ENCODE measurements at regions not wholly inside any gene's neighbourhood (a gene's known extent, or its start where the extent isn't known, plus 50 kb on each side); places are given as distances from the start of the nearest gene placed in this dataset.
"Not testable (repeated sequence)": the region's sequence is repeated elsewhere in the genome, so short reads cannot be mapped to it uniquely, and the experiment has no call there.

GRCh38 chr13:111589321-111589720 lies 268.9 kb downstream of the TEX29 start:
- H3K9me3 ChIP-seq: peaks cover 0 to 5% of the 10 kb centered on the region in 2 donors
- no peak for DNase-seq
- TF ChIP-seq, protein P1, sequence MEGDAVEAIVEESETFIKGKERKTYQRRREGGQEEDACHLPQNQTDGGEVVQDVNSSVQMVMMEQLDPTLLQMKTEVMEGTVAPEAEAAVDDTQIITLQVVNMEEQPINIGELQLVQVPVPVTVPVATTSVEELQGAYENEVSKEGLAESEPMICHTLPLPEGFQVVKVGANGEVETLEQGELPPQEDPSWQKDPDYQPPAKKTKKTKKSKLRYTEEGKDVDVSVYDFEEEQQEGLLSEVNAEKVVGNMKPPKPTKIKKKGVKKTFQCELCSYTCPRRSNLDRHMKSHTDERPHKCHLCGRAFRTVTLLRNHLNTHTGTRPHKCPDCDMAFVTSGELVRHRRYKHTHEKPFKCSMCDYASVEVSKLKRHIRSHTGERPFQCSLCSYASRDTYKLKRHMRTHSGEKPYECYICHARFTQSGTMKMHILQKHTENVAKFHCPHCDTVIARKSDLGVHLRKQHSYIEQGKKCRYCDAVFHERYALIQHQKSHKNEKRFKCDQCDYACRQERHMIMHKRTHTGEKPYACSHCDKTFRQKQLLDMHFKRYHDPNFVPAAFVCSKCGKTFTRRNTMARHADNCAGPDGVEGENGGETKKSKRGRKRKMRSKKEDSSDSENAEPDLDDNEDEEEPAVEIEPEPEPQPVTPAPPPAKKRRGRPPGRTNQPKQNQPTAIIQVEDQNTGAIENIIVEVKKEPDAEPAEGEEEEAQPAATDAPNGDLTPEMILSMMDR (IDR thresholded peaks at IDR 0.05): no peak
- H3K4me1 ChIP-seq: no peaks in the 10 kb centered on the region
- H3K4me3 ChIP-seq: no peak overlapping the region
- H3K27me3 ChIP-seq: peaks cover 0 to 3% of the 10 kb centered on the region in 2 donors
- no peaks in the 10 kb centered on the region for H3K36me3 ChIP-seq
- intact Hi-C loops (cut with DNase I): no loop called here
- no peak overlapping the region for H3K27ac ChIP-seq
- ATAC-seq: no peak

GRCh38 chr13:111589992-111590391 lies 269.6 kb downstream of the TEX29 start:
- Histone ChIP-seq H3K36me3 (no peaks in the 10 kb centered on the region), H3K27me3 (no peaks in the 10 kb centered on the region), H3K4me1 (no peaks in the 10 kb centered on the region), H3K9me3 (peaks cover 0 to 5% of the 10 kb centered on the region in 2 donors), H3K4me3 (no peak overlapping the region), H3K27ac (no peak overlapping the region)
- intact Hi-C loops (cut with DNase I): no loop called here
- DNase-seq: no peak
- TF ChIP-seq, protein P1 (IDR thresholded peaks at IDR 0.05): no peak
- no peak for ATAC-seq

DNA sequence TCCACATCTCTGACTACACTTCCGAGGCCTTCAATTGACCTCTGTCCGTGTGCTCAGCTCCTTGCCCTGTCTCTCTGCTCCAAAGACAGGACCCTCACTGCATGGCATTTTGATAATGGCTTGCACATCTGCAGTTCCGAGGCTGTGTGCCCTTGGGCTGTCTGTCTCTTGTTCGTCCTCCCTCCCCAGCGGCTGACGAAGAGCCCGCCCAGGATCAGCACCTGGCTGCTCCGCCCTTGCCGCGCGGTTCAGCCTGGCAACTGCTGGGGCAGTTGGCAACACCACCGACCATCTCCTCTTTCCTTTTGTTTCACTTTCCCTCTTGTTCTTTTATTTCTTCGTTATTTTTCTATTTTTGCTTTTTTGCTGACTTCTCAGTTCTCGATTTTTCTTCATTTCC lies 270.4 kb downstream of the TEX29 start:
- peaks cover 0 to 5% of the 10 kb centered on the region in 2 donors for H3K9me3 ChIP-seq
- intact Hi-C loops (cut with DNase I): no loop called here
- H3K27me3 ChIP-seq: no peaks in the 10 kb centered on the region
- H3K36me3 ChIP-seq: no peaks in the 10 kb centered on the region
- TF ChIP-seq, protein P1 (IDR thresholded peaks at IDR 0.05): no peak
- H3K27ac ChIP-seq: no peak overlapping the region
- ATAC-seq: no peak
- no peak overlapping the region for H3K4me3 ChIP-seq
- DNase-seq: peak in 1 of 4 donors; percentile 77
- H3K4me1 ChIP-seq: no peaks in the 10 kb centered on the region

DNA sequence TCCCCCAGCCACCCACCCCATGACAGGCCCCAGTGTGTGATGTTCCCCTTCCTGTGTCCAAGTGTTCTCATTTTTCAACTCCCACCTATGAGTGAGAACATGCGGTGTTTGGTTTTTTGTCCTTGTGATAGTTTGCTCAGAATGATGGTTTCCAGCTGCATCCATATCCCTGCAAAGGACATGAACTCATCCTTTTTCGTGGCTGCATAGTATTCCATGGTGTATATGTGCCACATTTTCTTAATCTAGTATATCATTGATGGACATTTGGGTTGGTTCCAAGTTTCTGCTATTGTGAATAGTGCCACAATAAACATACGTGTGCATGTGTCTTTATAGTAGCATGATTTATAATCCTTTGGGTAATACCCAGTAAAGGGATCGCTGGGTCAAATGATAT lies 273.0 kb downstream of the TEX29 start:
- intact Hi-C loops (cut with DNase I); H3K36me3 ChIP-seq; H3K4me1 ChIP-seq; H3K9me3 ChIP-seq; H3K4me3 ChIP-seq; ATAC-seq; DNase-seq; H3K27ac ChIP-seq: not testable (repeated sequence)
- H3K27me3 ChIP-seq: peaks cover 0 to 11% of the 10 kb centered on the region in 2 donors

- Histone ChIP-seq H3K36me3 (no peaks in the 10 kb centered on the region), H3K4me3 (no peak overlapping the region), H3K27me3 (peaks cover 0 to 11% of the 10 kb centered on the region in 2 donors), H3K4me1 (no peaks in the 10 kb centered on the region), H3K9me3 (peaks cover 0 to 5% of the 10 kb centered on the region in 2 donors), H3K27ac (no peak overlapping the region)
- intact Hi-C loops (cut with DNase I): no loop called here
- DNase-seq (no peak), ATAC-seq (no peak)
- TF ChIP-seq, protein P1 (IDR thresholded peaks at IDR 0.05): no peak
Measured at GRCh38 chr13:111594606-111595005, 274.2 kb downstream of the TEX29 start.

- ATAC-seq (no peak), DNase-seq (no peak)
- intact Hi-C loops (cut with DNase I): no loop called here
- Histone ChIP-seq H3K4me3 (no peak overlapping the region), H3K9me3 (peaks cover 0 to 5% of the 10 kb centered on the region in 2 donors), H3K36me3 (no peaks in the 10 kb centered on the region), H3K27me3 (peaks cover 0 to 11% of the 10 kb centered on the region in 2 donors), H3K27ac (no peak overlapping the region), H3K4me1 (no peaks in the 10 kb centered on the region)
- TF ChIP-seq, protein P1 (IDR thresholded peaks at IDR 0.05): no peak
Measured at GRCh38 chr13:111595276-111595675, 274.8 kb downstream of the TEX29 start.

Data from left lung (tissue), 4 donors.